ENCODE measurements at regions not wholly inside any gene's neighbourhood (a gene's known extent, or its start where the extent isn't known, plus 50 kb on each side); places are given as distances from the start of the nearest gene placed in this dataset.

DNA sequence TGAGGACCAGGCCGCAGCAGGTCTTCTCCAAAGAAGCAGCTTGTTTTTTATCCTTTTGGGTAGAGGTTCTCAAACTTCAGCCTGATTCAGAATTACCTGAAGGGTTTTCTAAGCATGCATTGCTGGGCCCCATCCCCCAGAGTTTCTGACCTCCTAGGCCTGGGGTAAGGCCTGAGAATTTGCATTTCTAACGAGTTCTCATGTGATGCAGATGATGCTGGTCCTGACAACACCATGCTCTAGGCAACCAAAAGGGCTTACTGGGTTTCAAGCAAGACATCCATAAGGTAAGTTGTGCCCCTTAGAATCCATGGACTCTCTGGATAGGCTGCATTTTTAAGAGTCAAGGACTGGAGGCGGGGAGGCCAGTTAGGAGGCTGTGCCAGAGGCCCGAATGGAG, 295.1 kb downstream of the HHIPL2 start:
- no peak overlapping the region for H3K4me3 ChIP-seq (replicated peaks; ENCODE audit: low read depth, low read length)
- TF ChIP-seq, protein P1, sequence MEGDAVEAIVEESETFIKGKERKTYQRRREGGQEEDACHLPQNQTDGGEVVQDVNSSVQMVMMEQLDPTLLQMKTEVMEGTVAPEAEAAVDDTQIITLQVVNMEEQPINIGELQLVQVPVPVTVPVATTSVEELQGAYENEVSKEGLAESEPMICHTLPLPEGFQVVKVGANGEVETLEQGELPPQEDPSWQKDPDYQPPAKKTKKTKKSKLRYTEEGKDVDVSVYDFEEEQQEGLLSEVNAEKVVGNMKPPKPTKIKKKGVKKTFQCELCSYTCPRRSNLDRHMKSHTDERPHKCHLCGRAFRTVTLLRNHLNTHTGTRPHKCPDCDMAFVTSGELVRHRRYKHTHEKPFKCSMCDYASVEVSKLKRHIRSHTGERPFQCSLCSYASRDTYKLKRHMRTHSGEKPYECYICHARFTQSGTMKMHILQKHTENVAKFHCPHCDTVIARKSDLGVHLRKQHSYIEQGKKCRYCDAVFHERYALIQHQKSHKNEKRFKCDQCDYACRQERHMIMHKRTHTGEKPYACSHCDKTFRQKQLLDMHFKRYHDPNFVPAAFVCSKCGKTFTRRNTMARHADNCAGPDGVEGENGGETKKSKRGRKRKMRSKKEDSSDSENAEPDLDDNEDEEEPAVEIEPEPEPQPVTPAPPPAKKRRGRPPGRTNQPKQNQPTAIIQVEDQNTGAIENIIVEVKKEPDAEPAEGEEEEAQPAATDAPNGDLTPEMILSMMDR (IDR thresholded peaks at IDR 0.05; ENCODE audit: low read depth, low read length, missing control alignments): no peak
- no peak for DNase-seq (ENCODE audit: extremely low read depth, low read depth)

DNA sequence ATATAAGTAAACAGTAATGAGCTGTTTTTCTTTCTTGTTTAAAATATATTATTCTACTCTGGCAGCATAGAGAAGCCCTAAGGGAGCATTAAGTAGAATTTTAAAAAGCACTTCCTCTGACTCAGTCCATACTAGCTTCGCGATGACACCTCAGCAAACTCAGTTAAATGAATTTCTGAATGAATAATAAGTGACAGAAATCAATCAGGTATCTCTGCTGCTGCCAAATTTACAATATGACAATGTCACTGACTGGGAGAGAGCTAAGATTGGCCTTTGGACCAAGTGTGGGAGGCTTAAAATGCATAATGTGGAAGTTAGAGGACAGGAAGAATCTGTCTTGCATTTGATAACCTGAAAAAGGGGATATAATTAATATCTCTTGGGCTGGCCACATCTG, 296.1 kb downstream of the HHIPL2 start:
- no peak for DNase-seq (ENCODE audit: extremely low read depth, low read depth)
- TF ChIP-seq, protein P1 (IDR thresholded peaks at IDR 0.05; ENCODE audit: low read depth, low read length, missing control alignments): no peak
- no peak overlapping the region for H3K4me3 ChIP-seq (replicated peaks; ENCODE audit: low read depth, low read length)

DNA sequence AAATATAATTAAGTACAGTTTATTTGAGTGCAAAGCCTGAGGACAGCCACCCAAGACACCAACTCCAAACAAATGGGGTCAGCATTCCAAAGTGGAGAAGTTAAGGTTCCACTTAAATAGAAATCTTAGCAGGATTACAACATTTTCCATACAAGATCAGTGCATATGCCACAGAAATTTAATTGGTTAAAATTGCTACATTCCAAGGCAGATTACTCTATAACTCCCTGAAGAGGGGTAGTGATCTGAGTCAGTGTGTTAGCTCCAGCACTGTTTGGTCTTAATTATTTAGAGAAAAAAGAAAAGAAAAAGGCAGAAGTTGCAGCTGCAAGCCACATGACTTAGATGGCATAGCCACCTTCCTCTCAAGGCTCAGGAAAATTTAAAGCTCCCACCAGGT, 297.5 kb downstream of the HHIPL2 start:
- TF ChIP-seq, protein P1 (IDR thresholded peaks at IDR 0.05; ENCODE audit: low read depth, low read length, missing control alignments): no peak
- no peak for DNase-seq (ENCODE audit: extremely low read depth, low read depth)

GRCh38 chr1:222247811-222248310, 300.0 kb downstream of the HHIPL2 start:
- no peak overlapping the region for H3K4me3 ChIP-seq (replicated peaks; ENCODE audit: low read depth, low read length)
- DNase-seq (ENCODE audit: extremely low read depth, low read depth): no peak
- TF ChIP-seq, protein P1 (IDR thresholded peaks at IDR 0.05; ENCODE audit: low read depth, low read length, missing control alignments): no peak

More for the DNA sequence above, 297.5 kb downstream of the HHIPL2 start:
- H3K4me3 ChIP-seq (replicated peaks; ENCODE audit: low read depth, low read length): no peak overlapping the region

DNA sequence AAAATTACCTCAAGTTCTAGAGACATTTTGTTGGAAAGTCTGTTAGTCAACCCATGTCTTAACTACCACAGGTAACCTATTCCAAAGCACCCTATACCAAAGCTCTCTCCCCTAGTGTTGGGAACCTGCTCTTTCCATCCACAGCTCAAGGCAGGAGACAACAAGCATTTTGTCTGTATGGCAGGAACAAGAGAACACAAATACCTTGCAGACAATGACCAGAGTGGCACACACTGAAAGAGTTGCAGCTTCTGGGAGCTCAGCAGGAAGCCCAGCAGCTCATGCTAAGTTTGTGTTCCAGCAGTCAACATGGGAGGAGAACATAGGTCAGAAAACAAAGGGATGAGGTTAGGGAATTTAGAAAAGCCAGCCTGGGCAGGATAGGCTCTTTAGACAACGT, 300.8 kb downstream of the HHIPL2 start:
- DNase-seq (ENCODE audit: extremely low read depth, low read depth): no peak
- TF ChIP-seq, protein P1 (IDR thresholded peaks at IDR 0.05; ENCODE audit: low read depth, low read length, missing control alignments): no peak

DNA sequence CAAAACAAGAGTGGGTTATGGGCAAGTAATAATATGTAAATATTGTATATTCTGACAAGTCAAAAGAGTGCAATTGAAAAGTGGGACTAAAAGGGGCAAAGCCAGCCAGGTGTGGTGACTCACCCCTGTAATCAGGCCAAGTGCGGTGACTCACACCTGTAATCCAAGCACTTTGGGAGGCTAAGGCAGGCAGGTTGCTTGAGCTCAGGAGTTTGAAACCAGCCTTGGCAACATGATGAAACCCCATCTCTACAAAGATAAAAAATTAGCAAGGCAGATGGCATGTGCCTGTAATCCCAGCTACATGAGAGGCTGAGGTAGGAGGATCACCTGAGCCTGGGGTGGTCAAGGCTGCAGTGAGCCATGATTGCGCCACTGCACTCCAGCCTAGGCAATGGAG, 304.0 kb downstream of the HHIPL2 start:
- no peak overlapping the region for H3K4me3 ChIP-seq (replicated peaks; ENCODE audit: low read depth, low read length)
- no peak for DNase-seq (ENCODE audit: extremely low read depth, low read depth)
- TF ChIP-seq, protein P1 (IDR thresholded peaks at IDR 0.05; ENCODE audit: low read depth, low read length, missing control alignments): no peak

More for the DNA sequence above, 300.8 kb downstream of the HHIPL2 start:
- H3K4me3 ChIP-seq (replicated peaks; ENCODE audit: low read depth, low read length): no peak overlapping the region

GRCh38 chr1:222242492-222242891, 305.4 kb downstream of the HHIPL2 start:
- TF ChIP-seq, protein P1 (IDR thresholded peaks at IDR 0.05; ENCODE audit: low read depth, low read length, missing control alignments): no peak
- no peak for DNase-seq (ENCODE audit: extremely low read depth, low read depth)
- no peak overlapping the region for H3K4me3 ChIP-seq (replicated peaks; ENCODE audit: low read depth, low read length)

Data from HFF-Myc (cell line).